ENCODE measurements at regions not wholly inside any gene's neighbourhood (a gene's known extent, or its start where the extent isn't known, plus 50 kb on each side); places are given as distances from the start of the nearest gene placed in this dataset.

DNA sequence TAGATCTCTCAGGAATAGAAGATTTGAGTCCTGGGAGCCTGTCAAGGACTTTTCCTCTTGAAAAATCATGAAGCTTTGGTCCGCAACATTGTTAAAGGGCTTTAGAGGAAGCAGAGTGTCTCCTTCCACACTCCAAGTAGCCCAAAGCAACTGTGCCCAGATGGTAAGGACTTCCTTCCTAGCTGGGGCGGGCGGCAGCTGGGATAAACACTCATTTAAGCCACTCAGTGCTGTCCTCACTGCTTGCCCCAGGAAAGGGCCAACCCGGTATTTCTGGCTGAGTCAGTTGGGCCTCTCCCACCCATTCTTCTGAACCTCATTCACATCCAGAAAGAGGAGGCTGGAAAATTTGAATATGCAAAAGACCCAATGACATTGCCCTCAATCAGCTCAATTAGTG lies 144.3 kb downstream of the CHIC2 start:
- no peaks in the 10 kb centered on the region for H3K9me3 ChIP-seq (ENCODE audit: severe bottlenecking)
- H3K27me3 ChIP-seq (ENCODE audit: insufficient read depth, low read depth, severe bottlenecking), result peaks cover 74% of the 10 kb centered on the region
- H3K36me3 ChIP-seq, result no peaks in the 10 kb centered on the region
- TF ChIP-seq, protein P1, sequence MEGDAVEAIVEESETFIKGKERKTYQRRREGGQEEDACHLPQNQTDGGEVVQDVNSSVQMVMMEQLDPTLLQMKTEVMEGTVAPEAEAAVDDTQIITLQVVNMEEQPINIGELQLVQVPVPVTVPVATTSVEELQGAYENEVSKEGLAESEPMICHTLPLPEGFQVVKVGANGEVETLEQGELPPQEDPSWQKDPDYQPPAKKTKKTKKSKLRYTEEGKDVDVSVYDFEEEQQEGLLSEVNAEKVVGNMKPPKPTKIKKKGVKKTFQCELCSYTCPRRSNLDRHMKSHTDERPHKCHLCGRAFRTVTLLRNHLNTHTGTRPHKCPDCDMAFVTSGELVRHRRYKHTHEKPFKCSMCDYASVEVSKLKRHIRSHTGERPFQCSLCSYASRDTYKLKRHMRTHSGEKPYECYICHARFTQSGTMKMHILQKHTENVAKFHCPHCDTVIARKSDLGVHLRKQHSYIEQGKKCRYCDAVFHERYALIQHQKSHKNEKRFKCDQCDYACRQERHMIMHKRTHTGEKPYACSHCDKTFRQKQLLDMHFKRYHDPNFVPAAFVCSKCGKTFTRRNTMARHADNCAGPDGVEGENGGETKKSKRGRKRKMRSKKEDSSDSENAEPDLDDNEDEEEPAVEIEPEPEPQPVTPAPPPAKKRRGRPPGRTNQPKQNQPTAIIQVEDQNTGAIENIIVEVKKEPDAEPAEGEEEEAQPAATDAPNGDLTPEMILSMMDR (IDR thresholded peaks at IDR 0.05; ENCODE audit: low read depth, low read length), result no peak
- no peak overlapping the region for H3K4me3 ChIP-seq (ENCODE audit: low read depth, low read length)
- no peak overlapping the region for H3K27ac ChIP-seq
- DNase-seq, result no peak

- Histone ChIP-seq H3K36me3 (no peaks in the 10 kb centered on the region), H3K9me3 (ENCODE audit: severe bottlenecking) (no peaks in the 10 kb centered on the region), H3K27me3 (ENCODE audit: insufficient read depth, low read depth, severe bottlenecking) (peaks cover 71% of the 10 kb centered on the region), H3K4me3 (ENCODE audit: low read depth, low read length) (no peak overlapping the region), H3K27ac (no peak overlapping the region)
- DNase-seq, result no peak
- TF ChIP-seq, protein P1 (IDR thresholded peaks at IDR 0.05; ENCODE audit: low read depth, low read length), result no peak
Measured at GRCh38 chr4:53919535-53919934, 144.9 kb downstream of the CHIC2 start.

GRCh38 chr4:53917729-53918128 lies 146.7 kb downstream of the CHIC2 start:
- Histone ChIP-seq H3K9me3 (ENCODE audit: severe bottlenecking) (no peaks in the 10 kb centered on the region), H3K36me3 (no peaks in the 10 kb centered on the region), H3K27ac (no peak overlapping the region), H3K4me3 (ENCODE audit: low read depth, low read length) (no peak overlapping the region), H3K27me3 (ENCODE audit: insufficient read depth, low read depth, severe bottlenecking) (peaks cover 63% of the 10 kb centered on the region)
- DNase-seq, result no peak
- TF ChIP-seq, protein P1 (IDR thresholded peaks at IDR 0.05; ENCODE audit: low read depth, low read length), result no peak

GRCh38 chr4:53916431-53916889 lies 147.9 kb downstream of the CHIC2 start:
- no peak for DNase-seq
- Histone ChIP-seq H3K36me3 (no peaks in the 10 kb centered on the region), H3K9me3 (ENCODE audit: severe bottlenecking) (no peaks in the 10 kb centered on the region), H3K4me3 (ENCODE audit: low read depth, low read length) (no peak overlapping the region), H3K27me3 (ENCODE audit: insufficient read depth, low read depth, severe bottlenecking) (peaks cover 64% of the 10 kb centered on the region), H3K27ac (no peak overlapping the region)
- TF ChIP-seq, protein P1 (IDR thresholded peaks at IDR 0.05; ENCODE audit: low read depth, low read length), result no peak

DNA sequence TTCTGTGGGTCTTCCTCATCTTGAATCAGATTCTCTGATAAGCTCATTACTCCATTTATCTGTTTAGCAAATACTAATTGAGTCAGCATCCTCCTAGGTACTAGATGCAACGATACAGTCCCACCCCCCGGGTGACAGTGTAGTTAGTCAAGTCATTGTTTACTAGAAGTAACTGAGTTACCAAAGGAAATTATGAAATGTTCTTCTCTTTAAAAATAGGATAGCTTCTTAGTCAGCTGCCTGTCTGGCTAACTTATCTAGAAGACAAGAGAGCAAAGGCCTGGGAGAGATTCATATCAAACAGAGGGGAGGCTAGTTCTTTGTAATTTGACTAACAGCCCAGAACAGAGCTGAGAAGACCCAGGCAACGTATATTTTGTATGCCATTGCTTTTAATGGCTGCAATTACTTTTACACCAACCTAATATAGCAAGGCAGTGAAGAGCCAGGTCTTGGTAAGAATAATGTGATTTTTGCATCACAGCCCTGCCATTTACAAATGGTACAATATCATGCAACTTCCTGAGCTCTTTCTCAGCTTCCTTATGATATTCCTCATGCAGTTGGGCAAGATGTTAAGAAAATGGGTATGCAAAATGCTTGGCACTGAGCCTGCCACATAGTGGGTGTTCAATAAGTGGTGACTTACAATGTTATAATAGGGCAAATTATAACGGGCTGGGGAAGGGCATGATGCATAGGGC lies 149.9 kb downstream of the CHIC2 start:
- Histone ChIP-seq H3K27me3 (ENCODE audit: insufficient read depth, low read depth, severe bottlenecking) (peaks cover 62% of the 10 kb centered on the region), H3K9me3 (ENCODE audit: severe bottlenecking) (no peaks in the 10 kb centered on the region), H3K27ac (no peak overlapping the region), H3K4me3 (ENCODE audit: low read depth, low read length) (no peak overlapping the region), H3K36me3 (no peaks in the 10 kb centered on the region)
- no peak for DNase-seq
- TF ChIP-seq, protein P1 (IDR thresholded peaks at IDR 0.05; ENCODE audit: low read depth, low read length), result no peak

GRCh38 chr4:53913771-53914170 lies 150.6 kb downstream of the CHIC2 start:
- Histone ChIP-seq H3K27ac (no peak overlapping the region), H3K27me3 (ENCODE audit: insufficient read depth, low read depth, severe bottlenecking) (peaks cover 64% of the 10 kb centered on the region), H3K4me3 (ENCODE audit: low read depth, low read length) (no peak overlapping the region), H3K9me3 (ENCODE audit: severe bottlenecking) (no peaks in the 10 kb centered on the region), H3K36me3 (no peaks in the 10 kb centered on the region)
- TF ChIP-seq, protein P1 (IDR thresholded peaks at IDR 0.05; ENCODE audit: low read depth, low read length), result no peak
- DNase-seq, result no peak
